SU-DHL-6 (cell line): ENCODE measurements at regions not wholly inside any gene's neighbourhood (a gene's known extent, or its start where the extent isn't known, plus 50 kb on each side); places are given as distances from the start of the nearest gene placed in this dataset.

Source experiments
- CTCF ChIP-seq: fragments of 200-600 bp; sonication (generic); IDR thresholded peaks from one replicate; pipeline ENCODE4 v1.5.1; 2017; ENCODE audit warnings: antibody characterized with exemption, mild to moderate bottlenecking, low read length, moderate library complexity; ENCODE audit not compliant: insufficient read depth, poor library complexity, severe bottlenecking
- EZH2phosphoT487 ChIP-seq: fragments of 200-600 bp; sonication (generic), shearing (Covaris generic); conservative IDR thresholded peaks from 2 replicates; pipeline ENCODE4 v1.6.1; 2018; ENCODE audit warnings: mild to moderate bottlenecking, antibody characterized with exemption, low read length, moderate library complexity, mixed read lengths

DNA sequence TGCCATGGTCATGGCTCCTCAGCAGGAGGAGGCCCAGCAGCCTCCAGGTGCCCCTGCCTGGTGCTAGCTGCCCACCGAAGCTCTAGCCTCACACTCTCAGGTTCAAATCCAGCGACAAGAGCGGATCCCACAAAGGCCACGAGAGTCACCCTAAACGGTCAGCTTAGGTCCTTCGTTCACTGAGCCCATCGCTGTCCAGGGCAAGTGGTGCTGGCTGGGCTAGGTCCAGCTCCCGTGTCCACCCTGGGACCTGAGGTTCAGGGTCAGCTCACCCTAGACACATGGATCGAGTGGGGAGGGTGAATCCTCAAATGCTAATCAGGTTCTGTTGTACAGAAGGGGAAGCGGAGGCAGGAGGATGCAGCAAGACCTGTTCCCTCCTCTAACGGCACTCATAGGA is 171.9 kb upstream of the SULF2 start:
- TF ChIP-seq CTCF = no peak
- TF ChIP-seq EZH2phosphoT487 = no peak
